ENCODE measurements at regions not wholly inside any gene's neighbourhood (a gene's known extent, or its start where the extent isn't known, plus 50 kb on each side); places are given as distances from the start of the nearest gene placed in this dataset.

DNA sequence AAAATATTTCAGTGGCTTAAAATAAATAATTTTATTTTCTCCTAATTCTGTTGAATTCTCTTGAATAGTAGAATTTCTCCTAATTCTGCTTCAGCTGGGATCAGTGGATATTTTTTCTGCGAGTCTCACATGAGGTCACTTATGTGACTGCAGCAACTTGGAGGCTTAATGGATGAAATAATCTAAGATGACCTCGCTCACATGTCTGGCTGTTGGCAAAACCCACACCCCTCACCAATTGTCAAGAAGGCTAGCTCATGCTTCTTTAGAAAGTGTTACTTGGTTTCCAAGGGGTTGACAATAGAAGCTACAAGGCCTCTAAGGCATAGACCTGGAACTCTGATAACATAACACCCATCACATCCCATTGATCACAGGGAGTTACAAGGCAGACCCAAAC, 156.9 kb upstream of the DPYD start:
- TF ChIP-seq FOXM1 (IDR thresholded peaks at IDR 0.05; ENCODE audit: borderline replicate concordance, low read depth): no peak
- no peak for TF ChIP-seq TAF1 (IDR thresholded peaks at IDR 0.05; ENCODE audit: low read depth)
- TF ChIP-seq TCF12 (IDR thresholded peaks at IDR 0.05; ENCODE audit: low read depth): no peak
- no peak for TF ChIP-seq YY1 (IDR thresholded peaks at IDR 0.05; ENCODE audit: low read depth)
- TF ChIP-seq, protein P1, sequence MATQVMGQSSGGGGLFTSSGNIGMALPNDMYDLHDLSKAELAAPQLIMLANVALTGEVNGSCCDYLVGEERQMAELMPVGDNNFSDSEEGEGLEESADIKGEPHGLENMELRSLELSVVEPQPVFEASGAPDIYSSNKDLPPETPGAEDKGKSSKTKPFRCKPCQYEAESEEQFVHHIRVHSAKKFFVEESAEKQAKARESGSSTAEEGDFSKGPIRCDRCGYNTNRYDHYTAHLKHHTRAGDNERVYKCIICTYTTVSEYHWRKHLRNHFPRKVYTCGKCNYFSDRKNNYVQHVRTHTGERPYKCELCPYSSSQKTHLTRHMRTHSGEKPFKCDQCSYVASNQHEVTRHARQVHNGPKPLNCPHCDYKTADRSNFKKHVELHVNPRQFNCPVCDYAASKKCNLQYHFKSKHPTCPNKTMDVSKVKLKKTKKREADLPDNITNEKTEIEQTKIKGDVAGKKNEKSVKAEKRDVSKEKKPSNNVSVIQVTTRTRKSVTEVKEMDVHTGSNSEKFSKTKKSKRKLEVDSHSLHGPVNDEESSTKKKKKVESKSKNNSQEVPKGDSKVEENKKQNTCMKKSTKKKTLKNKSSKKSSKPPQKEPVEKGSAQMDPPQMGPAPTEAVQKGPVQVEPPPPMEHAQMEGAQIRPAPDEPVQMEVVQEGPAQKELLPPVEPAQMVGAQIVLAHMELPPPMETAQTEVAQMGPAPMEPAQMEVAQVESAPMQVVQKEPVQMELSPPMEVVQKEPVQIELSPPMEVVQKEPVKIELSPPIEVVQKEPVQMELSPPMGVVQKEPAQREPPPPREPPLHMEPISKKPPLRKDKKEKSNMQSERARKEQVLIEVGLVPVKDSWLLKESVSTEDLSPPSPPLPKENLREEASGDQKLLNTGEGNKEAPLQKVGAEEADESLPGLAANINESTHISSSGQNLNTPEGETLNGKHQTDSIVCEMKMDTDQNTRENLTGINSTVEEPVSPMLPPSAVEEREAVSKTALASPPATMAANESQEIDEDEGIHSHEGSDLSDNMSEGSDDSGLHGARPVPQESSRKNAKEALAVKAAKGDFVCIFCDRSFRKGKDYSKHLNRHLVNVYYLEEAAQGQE (IDR thresholded peaks at IDR 0.05; ENCODE audit: low read depth): no peak
- TF ChIP-seq CREB1 (IDR thresholded peaks at IDR 0.05; ENCODE audit: low read depth): no peak
- TF ChIP-seq RAD21 (IDR thresholded peaks at IDR 0.05; ENCODE audit: low read depth): no peak
- TF ChIP-seq, protein P2, sequence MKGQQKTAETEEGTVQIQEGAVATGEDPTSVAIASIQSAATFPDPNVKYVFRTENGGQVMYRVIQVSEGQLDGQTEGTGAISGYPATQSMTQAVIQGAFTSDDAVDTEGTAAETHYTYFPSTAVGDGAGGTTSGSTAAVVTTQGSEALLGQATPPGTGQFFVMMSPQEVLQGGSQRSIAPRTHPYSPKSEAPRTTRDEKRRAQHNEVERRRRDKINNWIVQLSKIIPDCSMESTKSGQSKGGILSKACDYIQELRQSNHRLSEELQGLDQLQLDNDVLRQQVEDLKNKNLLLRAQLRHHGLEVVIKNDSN (IDR thresholded peaks at IDR 0.05): no peak
- TF ChIP-seq CEBPB (IDR thresholded peaks at IDR 0.05): no peak
- no peak for TF ChIP-seq EGR1 (IDR thresholded peaks at IDR 0.05)
- no peak for TF ChIP-seq TEAD4 (IDR thresholded peaks at IDR 0.05)
- TF ChIP-seq ZBTB7A (IDR thresholded peaks at IDR 0.05; ENCODE audit: low read depth): no peak
- TF ChIP-seq NFIC (IDR thresholded peaks at IDR 0.05): no peak
- TF ChIP-seq EP300 (IDR thresholded peaks at IDR 0.05; ENCODE audit: borderline replicate concordance): no peak
- TF ChIP-seq, protein P3, sequence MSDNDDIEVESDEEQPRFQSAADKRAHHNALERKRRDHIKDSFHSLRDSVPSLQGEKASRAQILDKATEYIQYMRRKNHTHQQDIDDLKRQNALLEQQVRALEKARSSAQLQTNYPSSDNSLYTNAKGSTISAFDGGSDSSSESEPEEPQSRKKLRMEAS (IDR thresholded peaks at IDR 0.05): no peak

DNA sequence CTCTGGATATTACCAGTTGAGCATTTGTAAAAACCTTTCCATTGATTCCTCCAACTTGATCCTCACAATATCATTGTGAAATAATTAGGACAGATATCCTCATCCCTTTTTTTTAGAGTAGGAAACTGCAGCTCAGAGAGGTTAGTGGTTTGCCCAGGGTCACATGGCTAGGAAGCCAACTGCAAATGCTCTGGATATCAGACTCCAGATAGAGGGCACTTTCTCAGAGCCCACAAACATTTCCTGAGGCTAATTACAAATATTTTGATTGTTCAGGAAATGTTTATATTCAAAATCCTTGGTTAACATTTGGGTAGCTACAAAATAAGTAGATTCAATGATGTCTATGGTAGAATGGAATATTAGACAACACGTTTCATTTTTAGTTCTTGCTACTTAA, 154.8 kb upstream of the DPYD start:
- TF ChIP-seq CREB1 (IDR thresholded peaks at IDR 0.05; ENCODE audit: low read depth): no peak
- TF ChIP-seq CEBPB (IDR thresholded peaks at IDR 0.05): no peak
- no peak for TF ChIP-seq TCF12 (IDR thresholded peaks at IDR 0.05; ENCODE audit: low read depth)
- TF ChIP-seq EGR1 (IDR thresholded peaks at IDR 0.05): no peak
- TF ChIP-seq YY1 (IDR thresholded peaks at IDR 0.05; ENCODE audit: low read depth): no peak
- TF ChIP-seq FOXM1 (IDR thresholded peaks at IDR 0.05; ENCODE audit: borderline replicate concordance, low read depth): no peak
- no peak for TF ChIP-seq NFIC (IDR thresholded peaks at IDR 0.05)
- TF ChIP-seq, protein P2 (IDR thresholded peaks at IDR 0.05): no peak
- TF ChIP-seq, protein P3 (IDR thresholded peaks at IDR 0.05): no peak
- no peak for TF ChIP-seq RAD21 (IDR thresholded peaks at IDR 0.05; ENCODE audit: low read depth)
- TF ChIP-seq TEAD4 (IDR thresholded peaks at IDR 0.05): no peak
- TF ChIP-seq, protein P1 (IDR thresholded peaks at IDR 0.05; ENCODE audit: low read depth): no peak
- no peak for TF ChIP-seq EP300 (IDR thresholded peaks at IDR 0.05; ENCODE audit: borderline replicate concordance)
- TF ChIP-seq TAF1 (IDR thresholded peaks at IDR 0.05; ENCODE audit: low read depth): no peak
- TF ChIP-seq ZBTB7A (IDR thresholded peaks at IDR 0.05; ENCODE audit: low read depth): no peak

DNA sequence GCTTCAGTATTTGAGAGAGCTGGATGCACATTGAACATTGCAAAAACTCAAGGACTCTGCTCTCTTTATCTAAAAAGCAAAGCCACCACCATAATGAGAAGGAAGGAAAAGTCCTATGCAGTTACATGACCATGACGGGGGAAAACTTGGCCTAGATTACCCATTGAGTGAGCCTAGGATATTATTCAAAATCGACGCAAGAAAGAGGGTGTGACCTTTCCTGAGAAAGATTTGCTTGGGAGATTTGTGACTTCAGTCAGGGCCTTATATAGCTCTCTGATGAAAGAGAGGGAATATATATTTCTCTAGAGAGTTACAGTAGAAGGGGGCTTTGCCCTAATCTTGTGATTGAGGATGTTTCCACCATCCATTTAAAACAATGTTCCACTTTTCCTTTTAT, 153.0 kb upstream of the DPYD start:
- TF ChIP-seq NFIC (IDR thresholded peaks at IDR 0.05) (no peak), EP300 (IDR thresholded peaks at IDR 0.05; ENCODE audit: borderline replicate concordance) (no peak), TAF1 (IDR thresholded peaks at IDR 0.05; ENCODE audit: low read depth) (no peak), YY1 (IDR thresholded peaks at IDR 0.05; ENCODE audit: low read depth) (no peak), CREB1 (IDR thresholded peaks at IDR 0.05; ENCODE audit: low read depth) (no peak), TEAD4 (IDR thresholded peaks at IDR 0.05) (no peak), ZBTB7A (IDR thresholded peaks at IDR 0.05; ENCODE audit: low read depth) (no peak)

- TF ChIP-seq TCF12 (IDR thresholded peaks at IDR 0.05; ENCODE audit: low read depth): no peak
- no peak for TF ChIP-seq EGR1 (IDR thresholded peaks at IDR 0.05)
- TF ChIP-seq, protein P1 (IDR thresholded peaks at IDR 0.05; ENCODE audit: low read depth): no peak
- no peak for TF ChIP-seq TEAD4 (IDR thresholded peaks at IDR 0.05)
- TF ChIP-seq, protein P2 (IDR thresholded peaks at IDR 0.05): no peak
- TF ChIP-seq CEBPB (IDR thresholded peaks at IDR 0.05): no peak
- no peak for TF ChIP-seq NFIC (IDR thresholded peaks at IDR 0.05)
- TF ChIP-seq EP300 (IDR thresholded peaks at IDR 0.05; ENCODE audit: borderline replicate concordance): no peak
- TF ChIP-seq FOXM1 (IDR thresholded peaks at IDR 0.05; ENCODE audit: borderline replicate concordance, low read depth): no peak
- no peak for TF ChIP-seq ZBTB7A (IDR thresholded peaks at IDR 0.05; ENCODE audit: low read depth)
- TF ChIP-seq RAD21 (IDR thresholded peaks at IDR 0.05; ENCODE audit: low read depth): no peak
Measured at GRCh38 chr1:98073106-98073505, 152.3 kb upstream of the DPYD start.

Data from Ishikawa (cell line).